Astrocyte (in vitro differentiated cells and primary cell): ENCODE measurements at regions not wholly inside any gene's neighbourhood (a gene's known extent, or its start where the extent isn't known, plus 50 kb on each side); places are given as distances from the start of the nearest gene placed in this dataset.

Source experiments
- DNase-seq: peaks from one replicate; pipeline ENCODE4 v3.0.0-alpha.2; 2010; ENCODE audit warnings: low read depth
- FAIRE-seq: peaks from 2 replicates; lab custom pipeline; 2011; peaks lifted over from hg19 to GRCh38; lab: Jason Lieb, UNC
- H2AFZ ChIP-seq: 2 replicates; pipeline ENCODE4 v1.6.0; 2012; ENCODE audit warnings: low read depth, low read length, inconsistent platforms
- H3K27ac ChIP-seq: 2 replicates; pipeline ENCODE4 v1.5.1; 2011; ENCODE audit warnings: low read depth, low read length, inconsistent platforms
- H3K27me3 ChIP-seq: 2 replicates; pipeline ENCODE4 v1.6.0; 2011; ENCODE audit warnings: low read length, inconsistent platforms; ENCODE audit not compliant: insufficient read depth
- H3K36me3 ChIP-seq: 2 replicates; pipeline ENCODE4 v1.5.1; 2011; ENCODE audit warnings: low read length, inconsistent platforms; ENCODE audit not compliant: insufficient read depth
- H3K4me1 ChIP-seq: 2 replicates; pipeline ENCODE4 v1.5.1; 2011; ENCODE audit warnings: low read length, inconsistent platforms; ENCODE audit not compliant: insufficient read depth
- H3K4me2 ChIP-seq: 2 replicates; pipeline ENCODE4 v1.6.0; 2012; ENCODE audit warnings: low read length, inconsistent platforms
- H3K4me3 ChIP-seq: 2 replicates; pipeline ENCODE4 v1.5.1; 2011; ENCODE audit warnings: low read depth, mild to moderate bottlenecking, low read length, inconsistent platforms; ENCODE audit not compliant: insufficient read depth
- H3K79me2 ChIP-seq: 2 replicates; pipeline ENCODE4 v1.6.0; 2012; ENCODE audit warnings: mild to moderate bottlenecking, low read length, inconsistent platforms; ENCODE audit not compliant: insufficient read depth
- H3K9ac ChIP-seq: 2 replicates; pipeline ENCODE4 v1.6.0; 2012; ENCODE audit warnings: mild to moderate bottlenecking, low read length, inconsistent platforms
- H3K9me3 ChIP-seq: 2 replicates; pipeline ENCODE4 v1.5.1; 2012; ENCODE audit warnings: low read depth, mild to moderate bottlenecking, low read length, inconsistent platforms; ENCODE audit not compliant: insufficient read depth
- H4K20me1 ChIP-seq: 2 replicates; pipeline ENCODE4 v1.6.0; 2012; ENCODE audit warnings: low read length, inconsistent platforms; ENCODE audit not compliant: insufficient read depth
- H3K27ac Mint-ChIP-seq: one replicate; pipeline ENCODE4 v1.8.0; 2021; ENCODE audit warnings: mild to moderate bottlenecking, mixed read lengths; ENCODE audit not compliant: unreplicated experiment
- H3K27me3 Mint-ChIP-seq: one replicate; pipeline ENCODE4 v1.8.0; 2021; ENCODE audit warnings: low read depth, mixed read lengths; ENCODE audit not compliant: unreplicated experiment
- H3K36me3 Mint-ChIP-seq: one replicate; pipeline ENCODE4 v1.8.0; 2021; ENCODE audit warnings: low read depth, mixed read lengths; ENCODE audit not compliant: unreplicated experiment
- H3K4me1 Mint-ChIP-seq: one replicate; pipeline ENCODE4 v1.8.0; 2021; ENCODE audit warnings: low read depth, mixed read lengths; ENCODE audit not compliant: unreplicated experiment
- H3K4me3 Mint-ChIP-seq: one replicate; pipeline ENCODE4 v1.8.0; 2021; ENCODE audit warnings: mild to moderate bottlenecking, moderate library complexity, mixed read lengths; ENCODE audit not compliant: unreplicated experiment
- H3K9me3 Mint-ChIP-seq: one replicate; pipeline ENCODE4 v1.8.0; 2021; ENCODE audit warnings: mild to moderate bottlenecking, mixed read lengths; ENCODE audit not compliant: unreplicated experiment
- CTCF ChIP-seq: IDR thresholded peaks from 2 replicates; pipeline ENCODE4 v1.5.1; 2011; ENCODE audit warnings: low read depth, mild to moderate bottlenecking, inconsistent platforms, low read length, moderate library complexity; ENCODE audit not compliant: insufficient read depth
- EZH2 ChIP-seq: IDR thresholded peaks from 2 replicates; pipeline ENCODE4 v1.6.1; 2012; ENCODE audit warnings: mild to moderate bottlenecking, low read length, inconsistent platforms; ENCODE audit not compliant: insufficient read depth

- H3K36me3 ChIP-seq: no peaks in the 10 kb centered on the region
- DNase-seq (no peak), FAIRE-seq (no peak)
- no peaks in the 10 kb centered on the region for H3K4me1 Mint-ChIP-seq
- H3K9me3 ChIP-seq: no peaks in the 10 kb centered on the region
- H4K20me1 ChIP-seq: no peaks in the 10 kb centered on the region
- no peaks in the 10 kb centered on the region for H3K9me3 Mint-ChIP-seq
- no peaks in the 10 kb centered on the region for H3K27me3 Mint-ChIP-seq
- no peak overlapping the region for H3K27ac ChIP-seq
- TF ChIP-seq EZH2: no peak
- no peak for TF ChIP-seq CTCF
- H3K79me2 ChIP-seq: no peaks in the 10 kb centered on the region
- H3K9ac ChIP-seq: no peak overlapping the region
- H3K27ac Mint-ChIP-seq: no peak overlapping the region
- no peak overlapping the region for H3K4me3 ChIP-seq
- H2AFZ ChIP-seq: no peak overlapping the region
- no peaks in the 10 kb centered on the region for H3K36me3 Mint-ChIP-seq
- no peak overlapping the region for H3K4me3 Mint-ChIP-seq
- H3K4me2 ChIP-seq: no peak overlapping the region
- no peaks in the 10 kb centered on the region for H3K27me3 ChIP-seq
- H3K4me1 ChIP-seq: no peaks in the 10 kb centered on the region
These were observed 599.2 kb upstream of the ROBO1 start for GRCh38 chr3:80366808-80367548.

- no peaks in the 10 kb centered on the region for H3K4me1 ChIP-seq
- FAIRE-seq (no peak), DNase-seq (no peak)
- no peaks in the 10 kb centered on the region for H3K9me3 ChIP-seq
- no peaks in the 10 kb centered on the region for H3K27me3 ChIP-seq
- no peaks in the 10 kb centered on the region for H4K20me1 ChIP-seq
- no peak overlapping the region for H2AFZ ChIP-seq
- H3K36me3 Mint-ChIP-seq: no peaks in the 10 kb centered on the region
- H3K4me3 ChIP-seq: no peak overlapping the region
- H3K9me3 Mint-ChIP-seq: no peaks in the 10 kb centered on the region
- H3K79me2 ChIP-seq: no peaks in the 10 kb centered on the region
- no peak for TF ChIP-seq CTCF
- no peak for TF ChIP-seq EZH2
- no peak overlapping the region for H3K4me2 ChIP-seq
- no peaks in the 10 kb centered on the region for H3K4me1 Mint-ChIP-seq
- H3K36me3 ChIP-seq: no peaks in the 10 kb centered on the region
- H3K27ac Mint-ChIP-seq: no peak overlapping the region
- no peak overlapping the region for H3K9ac ChIP-seq
- no peaks in the 10 kb centered on the region for H3K27me3 Mint-ChIP-seq
- no peak overlapping the region for H3K27ac ChIP-seq
- no peak overlapping the region for H3K4me3 Mint-ChIP-seq
These were observed 590.0 kb upstream of the ROBO1 start for GRCh38 chr3:80357761-80358160.

GRCh38 chr3:80355144-80355543, 587.3 kb upstream of the ROBO1 start:
- Histone ChIP-seq H3K9me3 (no peaks in the 10 kb centered on the region), H3K4me3 (no peak overlapping the region), H3K4me1 (no peaks in the 10 kb centered on the region), H4K20me1 (no peaks in the 10 kb centered on the region), H3K4me2 (no peak overlapping the region), H3K27me3 (no peaks in the 10 kb centered on the region), H3K36me3 (no peaks in the 10 kb centered on the region), H3K79me2 (no peaks in the 10 kb centered on the region), H3K9ac (no peak overlapping the region), H2AFZ (no peak overlapping the region), H3K27ac (no peak overlapping the region)
- peak; percentile 10 for DNase-seq
- Mint-ChIP-seq H3K4me3 (no peak overlapping the region), H3K27me3 (no peaks in the 10 kb centered on the region), H3K9me3 (no peaks in the 10 kb centered on the region), H3K27ac (no peak overlapping the region), H3K36me3 (no peaks in the 10 kb centered on the region), H3K4me1 (no peaks in the 10 kb centered on the region)
- no peak for FAIRE-seq
- TF ChIP-seq CTCF: no peak
- TF ChIP-seq EZH2: no peak
